SJSA1 (cell line): ENCODE measurements at regions not wholly inside any gene's neighbourhood (a gene's known extent, or its start where the extent isn't known, plus 50 kb on each side); places are given as distances from the start of the nearest gene placed in this dataset.

Source experiments
- DNase-seq, 2 experiments: peaks; one replicate each; pipeline ENCODE4 v3.0.0-alpha.2; 2015 to 2020; ENCODE audit warnings: low spot score in 2 of 2, low read depth in 1 of 2
- H3K27ac ChIP-seq: fragments of 250-450 bp; sonication (Bioruptor Pico); 2 replicates; pipeline ENCODE4 v1.5.1; 2020; ENCODE audit warnings: mild to moderate bottlenecking, moderate library complexity
- H3K27me3 ChIP-seq: fragments of 250-450 bp; sonication (Bioruptor Pico); replicated peaks from 2 replicates; pipeline ENCODE4 v1.5.1; 2020; ENCODE audit warnings: mild to moderate bottlenecking, moderate library complexity
- H3K36me3 ChIP-seq: fragments of 250-450 bp; sonication (Bioruptor Pico); 2 replicates; pipeline ENCODE4 v1.5.1; 2020; ENCODE audit warnings: mild to moderate bottlenecking
- H3K4me1 ChIP-seq: fragments of 250-450 bp; sonication (Bioruptor Pico); replicated peaks from 2 replicates; pipeline ENCODE4 v1.6.1; 2021; ENCODE audit warnings: mild to moderate bottlenecking
- H3K4me3 ChIP-seq: fragments of 250-450 bp; sonication (Bioruptor Pico); 2 replicates; pipeline ENCODE4 v1.5.1; 2020; ENCODE audit warnings: mild to moderate bottlenecking
- H3K9me3 ChIP-seq: fragments of 250-450 bp; sonication (Bioruptor Pico); replicated peaks from 2 replicates; pipeline ENCODE4 v1.5.1; 2020; ENCODE audit warnings: mild to moderate bottlenecking

DNA sequence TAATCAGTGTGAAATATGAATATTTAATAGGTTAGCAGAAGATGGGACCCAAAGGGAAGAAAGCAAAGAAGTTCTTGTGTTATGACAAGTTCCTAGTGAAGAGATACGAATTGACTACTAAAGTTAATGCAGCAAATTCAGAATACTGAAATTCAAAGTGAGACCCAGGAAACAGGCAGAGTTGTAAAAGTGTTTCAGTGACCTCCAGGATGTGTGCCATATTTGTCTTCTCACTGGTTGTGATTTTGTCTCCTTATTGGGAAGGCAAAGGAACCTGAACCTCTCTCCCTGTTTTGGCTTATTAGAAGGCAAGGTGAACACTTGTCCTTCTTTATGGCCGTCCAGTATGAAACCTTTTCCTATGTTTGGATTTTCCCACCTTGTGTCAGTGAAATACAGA is 51.8 kb upstream of the DTNBP1 start:
- no peak for DNase-seq
- Histone ChIP-seq H3K36me3 (no peaks in the 10 kb centered on the region), H3K4me1 (no peaks in the 10 kb centered on the region), H3K27me3 (no peaks in the 10 kb centered on the region), H3K27ac (no peak overlapping the region), H3K9me3 (no peaks in the 10 kb centered on the region), H3K4me3 (no peak overlapping the region)

- Histone ChIP-seq H3K4me3 (no peak overlapping the region), H3K9me3 (no peaks in the 10 kb centered on the region), H3K27me3 (no peaks in the 10 kb centered on the region), H3K36me3 (no peaks in the 10 kb centered on the region), H3K4me1 (no peaks in the 10 kb centered on the region), H3K27ac (no peak overlapping the region)
- no peak for DNase-seq
Observed at GRCh38 chr6:15713325-15713724, 50.5 kb upstream of the DTNBP1 start.

DNA sequence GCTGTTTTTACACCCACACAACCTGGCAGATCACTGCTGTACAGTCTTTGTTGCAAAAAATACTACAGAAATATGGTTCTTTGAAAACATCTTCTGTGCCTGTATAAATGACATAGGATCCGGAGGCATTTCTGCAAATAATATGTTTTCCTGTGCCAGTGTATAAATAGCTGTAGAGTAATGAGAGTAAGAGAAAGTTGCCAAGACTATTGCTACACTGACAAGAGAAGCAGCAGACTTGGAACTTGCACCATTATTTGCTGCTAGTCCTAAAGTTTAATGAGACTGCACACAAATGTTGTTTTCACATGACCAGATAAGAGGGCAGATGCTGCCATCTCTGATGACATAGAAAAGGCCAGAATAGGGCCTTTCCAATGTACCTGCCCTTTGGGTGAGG is 50.0 kb upstream of the DTNBP1 start:
- Histone ChIP-seq H3K27me3 (no peaks in the 10 kb centered on the region), H3K4me1 (no peaks in the 10 kb centered on the region), H3K9me3 (no peaks in the 10 kb centered on the region), H3K27ac (no peak overlapping the region), H3K4me3 (no peak overlapping the region), H3K36me3 (no peaks in the 10 kb centered on the region)
- no peak for DNase-seq
